ENCODE measurements at regions not wholly inside any gene's neighbourhood (a gene's known extent, or its start where the extent isn't known, plus 50 kb on each side); places are given as distances from the start of the nearest gene placed in this dataset.
A peak's percentile ranks its signal among the peaks of the same experiment; 100 is the strongest.
"Not testable (repeated sequence)": the region's sequence is repeated elsewhere in the genome, so short reads cannot be mapped to it uniquely, and the experiment has no call there.

- DNase-seq = no peak
Measured at GRCh38 chr10:28449382-28449781, 83.5 kb upstream of the WAC start.

GRCh38 chr10:28449926-28450325, 83.0 kb upstream of the WAC start:
- no peak for DNase-seq

DNA sequence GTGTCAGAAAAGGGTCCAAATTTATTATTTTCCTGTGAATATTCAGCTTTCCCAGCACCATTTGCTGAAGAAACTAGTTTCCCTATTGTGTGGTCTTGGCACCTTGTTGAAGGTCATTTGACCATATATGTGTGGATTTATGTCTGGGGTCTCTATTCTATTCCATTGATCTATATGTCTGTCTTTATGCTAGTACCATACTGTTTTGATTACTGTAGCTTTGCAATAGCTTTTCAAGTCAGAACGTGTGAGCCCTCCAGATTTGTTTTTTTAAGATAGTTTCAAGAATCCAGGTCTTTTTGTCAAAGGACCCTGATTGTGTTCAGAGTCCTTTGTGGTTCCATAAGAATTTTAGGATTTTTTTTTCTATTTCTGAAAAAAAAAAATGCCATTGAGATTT, 79.0 kb upstream of the WAC start:
- no peak for DNase-seq

DNA sequence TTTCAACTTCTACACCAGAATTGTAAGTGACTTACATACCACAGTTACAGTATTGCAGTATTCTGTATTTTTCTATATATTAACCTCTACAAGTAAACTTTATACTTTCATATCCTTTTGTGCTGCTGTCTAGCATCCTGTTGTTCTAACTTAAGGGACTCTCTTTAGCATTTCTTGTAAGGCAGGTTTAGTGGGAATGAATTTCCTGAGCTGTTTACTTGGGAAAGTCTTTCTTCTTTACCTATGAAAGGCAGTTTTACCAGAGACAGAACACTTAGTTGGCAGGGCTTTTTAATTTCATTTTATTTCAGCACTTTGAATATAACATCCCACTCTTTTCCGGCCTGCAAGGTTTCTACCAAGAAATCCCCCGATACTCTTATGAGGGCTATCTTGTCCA, 75.8 kb upstream of the WAC start:
- no peak for DNase-seq

GRCh38 chr10:28457873-28458272, 75.0 kb upstream of the WAC start:
- not testable (repeated sequence) for DNase-seq

GRCh38 chr10:28459453-28460144, 73.3 kb upstream of the WAC start:
- DNase-seq = no peak

GRCh38 chr10:28463141-28463540, 69.8 kb upstream of the WAC start:
- peak in 1 of 2 experiments; percentile 46 for DNase-seq

- DNase-seq = peak; percentile 94 to 98
Measured at GRCh38 chr10:28463676-28464395, 69.1 kb upstream of the WAC start.

GRCh38 chr10:28467615-28468014, 65.3 kb upstream of the WAC start:
- no peak for DNase-seq

GRCh38 chr10:28468707-28469483, 64.0 kb upstream of the WAC start:
- DNase-seq = no peak

- no peak for DNase-seq
Measured at GRCh38 chr10:28470873-28471651, 61.9 kb upstream of the WAC start.

DNA sequence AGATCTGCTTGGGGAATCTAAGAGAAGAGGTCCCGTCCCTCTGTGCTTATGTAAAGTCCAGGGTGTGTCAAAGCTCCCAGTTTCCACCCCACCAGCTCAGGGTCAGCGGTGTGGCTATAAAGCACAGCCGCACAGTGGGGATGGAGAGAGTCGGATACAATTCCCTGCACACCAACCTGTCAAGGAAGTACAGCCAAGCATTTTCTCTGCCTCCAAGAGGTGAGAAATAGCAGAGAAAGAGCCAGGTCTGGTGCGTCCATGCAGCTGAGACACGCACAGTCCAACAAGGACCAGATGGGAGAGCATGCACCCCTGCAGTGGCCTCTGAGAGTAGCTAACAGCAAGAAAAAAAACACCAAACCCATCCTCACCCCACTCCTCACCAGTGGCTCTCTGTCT, 61.3 kb upstream of the WAC start:
- DNase-seq = peak; percentile 34 to 89

- no peak for DNase-seq
Measured at GRCh38 chr10:28478646-28479045, 54.3 kb upstream of the WAC start.

DNA sequence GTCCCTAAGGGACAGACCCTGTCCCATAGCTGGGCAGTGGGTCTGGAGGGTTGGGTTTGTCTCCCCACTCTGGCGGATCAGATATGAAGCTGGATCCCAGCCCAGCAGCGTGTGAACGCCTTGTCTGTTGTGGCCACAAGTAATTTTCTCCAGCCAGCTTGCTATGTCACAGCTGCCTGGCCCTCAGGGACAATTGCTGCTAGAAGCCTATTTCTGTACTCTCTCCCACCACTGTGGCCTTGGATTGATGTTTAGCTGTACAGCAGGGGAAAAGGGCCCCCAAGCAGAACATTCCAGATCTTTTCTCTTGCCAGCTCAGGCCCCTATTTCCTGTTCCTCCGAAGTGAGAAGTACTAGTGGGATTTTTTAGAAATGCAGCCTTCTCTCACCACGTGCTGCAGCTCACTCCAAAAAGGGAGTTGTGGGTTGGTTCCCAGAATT, 53.5 kb upstream of the WAC start:
- DNase-seq = no peak

GRCh38 chr10:28479927-28480627, 52.8 kb upstream of the WAC start:
- no peak for DNase-seq

DNA sequence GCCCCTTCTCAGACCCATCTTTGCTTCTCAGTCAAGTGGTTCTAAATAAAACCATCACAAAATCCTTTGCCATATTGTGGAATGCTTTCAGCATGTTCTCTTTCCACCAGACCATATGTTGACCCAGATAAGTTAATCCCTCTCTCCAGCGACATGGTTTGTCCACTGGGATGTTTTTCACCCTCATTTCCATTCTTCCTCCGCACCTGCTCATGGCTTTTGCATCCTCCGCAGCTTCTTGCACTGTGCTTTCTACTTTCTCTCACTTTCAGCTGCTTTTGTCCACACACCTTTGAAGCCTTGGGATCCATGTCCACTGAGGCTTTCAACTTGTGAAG, 52.3 kb upstream of the WAC start:
- peak; percentile 54 to 84 for DNase-seq

DNA sequence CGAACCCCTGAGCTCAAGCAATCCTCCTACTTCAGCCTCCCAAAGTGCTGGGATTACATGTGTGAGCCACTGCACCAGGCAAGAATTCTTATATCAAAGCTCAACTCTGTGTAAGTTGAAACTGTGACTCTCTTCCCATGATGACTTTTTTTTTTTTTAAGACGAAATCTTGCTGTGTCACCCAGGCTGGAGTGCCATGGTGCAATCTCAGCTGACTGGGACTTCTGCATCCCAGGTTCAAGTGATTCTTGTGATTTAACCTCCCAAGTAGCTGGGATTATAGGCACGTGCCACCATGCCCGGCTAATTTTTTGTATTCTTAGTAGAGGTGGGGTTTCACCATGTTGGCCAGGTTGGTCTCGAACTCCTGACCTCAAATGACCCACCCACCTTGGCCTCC, 51.6 kb upstream of the WAC start:
- not testable (repeated sequence) for DNase-seq

DNA sequence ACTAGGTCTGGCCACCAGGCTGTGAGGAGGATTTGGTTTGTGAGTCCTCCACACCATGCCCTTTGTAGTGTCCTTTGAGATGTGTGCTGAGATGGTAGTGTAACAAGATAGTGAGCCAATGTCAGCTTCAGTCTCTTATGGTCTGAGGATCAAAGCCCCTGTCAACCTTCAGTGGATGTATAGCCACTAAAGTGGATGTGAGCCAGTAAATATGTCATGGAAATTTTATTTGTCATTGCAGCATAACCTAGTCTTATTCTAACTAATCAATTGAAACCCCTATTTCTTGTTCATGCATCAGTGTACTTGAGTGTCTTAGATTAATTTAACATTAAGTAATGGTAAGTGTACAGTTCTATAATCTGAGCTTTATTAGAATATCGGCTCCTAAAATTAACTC, 51.0 kb upstream of the WAC start:
- DNase-seq = no peak

Data from cerebellar nuclear complex (tissue), 1 donor.